ENCODE measurements at regions not wholly inside any gene's neighbourhood (a gene's known extent, or its start where the extent isn't known, plus 50 kb on each side); places are given as distances from the start of the nearest gene placed in this dataset.

DNA sequence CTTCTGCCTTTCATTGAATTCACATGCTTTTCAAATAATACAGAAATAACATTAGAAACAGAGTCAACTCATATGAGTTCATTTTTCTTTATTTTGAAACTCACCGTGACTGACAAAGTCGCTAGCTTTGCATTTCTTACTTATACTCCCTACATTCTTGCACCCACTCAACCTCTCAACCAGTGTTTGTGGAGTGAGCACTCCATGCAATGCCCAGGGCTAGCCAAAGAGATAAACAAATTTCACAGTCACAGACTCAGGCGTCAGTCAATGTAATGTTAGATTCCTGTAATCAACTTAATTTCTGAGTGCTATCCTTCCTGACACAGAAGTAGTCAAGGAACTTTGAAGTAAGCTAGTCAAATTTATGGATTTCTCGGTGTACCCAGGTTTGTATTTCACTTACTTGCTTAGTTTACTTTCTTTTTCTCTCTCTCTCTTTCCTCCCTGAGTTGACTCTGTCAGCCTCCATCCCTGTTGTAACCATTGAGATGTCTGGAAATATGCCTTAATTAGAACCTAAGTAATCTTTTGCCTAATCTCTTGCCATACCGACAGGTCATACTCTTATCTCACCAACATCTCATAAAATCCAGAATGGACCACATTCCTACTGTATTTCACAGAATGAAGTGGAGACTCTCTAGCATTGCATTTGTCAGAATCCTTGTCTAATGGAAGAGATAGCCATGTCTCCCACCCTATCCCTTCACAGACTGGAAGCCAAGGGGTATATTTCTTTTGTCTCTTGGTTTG is 413.0 kb downstream of the AEBP2 start:
- TF ChIP-seq, protein P1, sequence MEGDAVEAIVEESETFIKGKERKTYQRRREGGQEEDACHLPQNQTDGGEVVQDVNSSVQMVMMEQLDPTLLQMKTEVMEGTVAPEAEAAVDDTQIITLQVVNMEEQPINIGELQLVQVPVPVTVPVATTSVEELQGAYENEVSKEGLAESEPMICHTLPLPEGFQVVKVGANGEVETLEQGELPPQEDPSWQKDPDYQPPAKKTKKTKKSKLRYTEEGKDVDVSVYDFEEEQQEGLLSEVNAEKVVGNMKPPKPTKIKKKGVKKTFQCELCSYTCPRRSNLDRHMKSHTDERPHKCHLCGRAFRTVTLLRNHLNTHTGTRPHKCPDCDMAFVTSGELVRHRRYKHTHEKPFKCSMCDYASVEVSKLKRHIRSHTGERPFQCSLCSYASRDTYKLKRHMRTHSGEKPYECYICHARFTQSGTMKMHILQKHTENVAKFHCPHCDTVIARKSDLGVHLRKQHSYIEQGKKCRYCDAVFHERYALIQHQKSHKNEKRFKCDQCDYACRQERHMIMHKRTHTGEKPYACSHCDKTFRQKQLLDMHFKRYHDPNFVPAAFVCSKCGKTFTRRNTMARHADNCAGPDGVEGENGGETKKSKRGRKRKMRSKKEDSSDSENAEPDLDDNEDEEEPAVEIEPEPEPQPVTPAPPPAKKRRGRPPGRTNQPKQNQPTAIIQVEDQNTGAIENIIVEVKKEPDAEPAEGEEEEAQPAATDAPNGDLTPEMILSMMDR (IDR thresholded peaks at IDR 0.05): no peak
- no peak for TF ChIP-seq POLR2A (IDR thresholded peaks at IDR 0.05)
- DNase-seq: no peak

GRCh38 chr12:19855851-19856250 is 416.6 kb downstream of the AEBP2 start:
- no peaks in the 10 kb centered on the region for H3K36me3 ChIP-seq
- H3K27ac ChIP-seq: peak overlapping the region in 3 of 4 donors; percentile 18 to 63 (median 48)
- DNase-seq: no peak
- H3K9me3 ChIP-seq: no peaks in the 10 kb centered on the region
- H3K4me3 ChIP-seq: no peak overlapping the region
- H3K4me1 ChIP-seq: no peaks in the 10 kb centered on the region
- H3K27me3 ChIP-seq: no peaks in the 10 kb centered on the region
- TF ChIP-seq, protein P1 (IDR thresholded peaks at IDR 0.05): no peak
- TF ChIP-seq POLR2A (IDR thresholded peaks at IDR 0.05): no peak

More for the DNA sequence above, 413.0 kb downstream of the AEBP2 start:
- Histone ChIP-seq H3K4me1 (no peaks in the 10 kb centered on the region), H3K27ac (no peak overlapping the region), H3K4me3 (no peak overlapping the region), H3K36me3 (no peaks in the 10 kb centered on the region), H3K27me3 (no peaks in the 10 kb centered on the region), H3K9me3 (no peaks in the 10 kb centered on the region)

DNA sequence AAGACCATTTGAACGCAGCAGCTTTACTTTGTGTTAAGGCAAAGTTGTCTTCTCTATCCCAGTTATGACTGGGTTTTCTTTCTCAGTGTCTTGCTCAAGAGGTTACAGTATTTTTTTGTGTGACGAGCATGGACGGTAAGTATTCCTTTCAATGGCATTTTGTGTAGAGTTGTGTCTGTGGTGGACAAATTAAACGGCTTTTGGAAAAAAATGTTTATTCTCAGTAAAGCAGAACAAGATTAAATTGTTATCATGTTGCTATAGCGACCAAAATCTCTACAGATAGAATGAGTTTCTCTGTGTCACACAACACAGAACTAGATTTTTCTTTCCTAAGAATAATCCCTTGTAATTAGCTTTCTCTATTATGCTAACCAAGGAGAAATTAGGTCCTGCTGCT is 417.1 kb downstream of the AEBP2 start:
- no peaks in the 10 kb centered on the region for H3K4me1 ChIP-seq
- TF ChIP-seq, protein P1 (IDR thresholded peaks at IDR 0.05): no peak
- no peak for TF ChIP-seq POLR2A (IDR thresholded peaks at IDR 0.05)
- no peak for DNase-seq
- H3K9me3 ChIP-seq: no peaks in the 10 kb centered on the region
- no peak overlapping the region for H3K4me3 ChIP-seq
- peak overlapping the region in 3 of 4 donors; percentile 18 to 63 (median 27) for H3K27ac ChIP-seq
- H3K36me3 ChIP-seq: no peaks in the 10 kb centered on the region
- H3K27me3 ChIP-seq: no peaks in the 10 kb centered on the region

DNA sequence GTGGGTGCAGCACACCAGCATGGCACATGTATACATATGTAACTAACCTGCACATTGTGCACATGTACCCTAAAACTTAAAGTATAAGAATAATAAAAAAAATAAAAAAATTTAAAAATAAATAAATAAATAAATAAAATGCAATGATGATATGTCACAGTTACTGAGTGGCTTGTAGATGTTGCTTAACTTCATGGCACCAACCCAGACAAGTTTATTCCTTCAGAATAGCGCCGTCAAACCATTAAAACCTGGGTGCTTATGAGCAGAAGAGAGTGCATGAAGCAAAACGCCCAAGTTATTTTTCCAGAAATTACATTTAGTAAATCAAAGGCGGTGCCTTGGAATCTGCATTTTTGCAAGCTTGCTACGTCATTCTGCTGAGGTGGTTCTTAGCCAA is 417.9 kb downstream of the AEBP2 start:
- H3K27ac ChIP-seq: no peak overlapping the region
- no peaks in the 10 kb centered on the region for H3K27me3 ChIP-seq
- TF ChIP-seq, protein P1 (IDR thresholded peaks at IDR 0.05): no peak
- TF ChIP-seq POLR2A (IDR thresholded peaks at IDR 0.05): no peak
- no peaks in the 10 kb centered on the region for H3K9me3 ChIP-seq
- no peak overlapping the region for H3K4me3 ChIP-seq
- no peaks in the 10 kb centered on the region for H3K4me1 ChIP-seq
- no peaks in the 10 kb centered on the region for H3K36me3 ChIP-seq
- no peak for DNase-seq

- no peak overlapping the region for H3K4me3 ChIP-seq
- TF ChIP-seq POLR2A (IDR thresholded peaks at IDR 0.05): no peak
- TF ChIP-seq, protein P1 (IDR thresholded peaks at IDR 0.05): no peak
- H3K27me3 ChIP-seq: no peaks in the 10 kb centered on the region
Measured at GRCh38 chr12:19867151-19867550, 427.9 kb downstream of the AEBP2 start.

More at GRCh38 chr12:19867151-19867550, 427.9 kb downstream of the AEBP2 start:
- H3K27ac ChIP-seq: no peak overlapping the region
- no peak for DNase-seq
- no peaks in the 10 kb centered on the region for H3K4me1 ChIP-seq
- no peaks in the 10 kb centered on the region for H3K36me3 ChIP-seq
- H3K9me3 ChIP-seq: no peaks in the 10 kb centered on the region

Data from Peyer's patch (tissue), 4 donors.